ENCODE measurements at regions not wholly inside any gene's neighbourhood (a gene's known extent, or its start where the extent isn't known, plus 50 kb on each side); places are given as distances from the start of the nearest gene placed in this dataset.

- DNase-seq (ENCODE audit: low spot score) (no peak), ATAC-seq (no peak)
- CTCF ChIA-PET: interaction anchor here (1.7 to 3.0 kb wide), 2 partner anchors 81 to 267 kb away, joined by 4 to 16 read pairs; no protein-coding TSS in a partner anchor
- no peak overlapping the region for H3K4me3 Mint-ChIP-seq
- TF ChIP-seq MLX (CRISPR knock-in tag; IDR thresholded peaks at IDR 0.05) (no peak), GTF2I (CRISPR knock-in tag; conservative IDR thresholded peaks at IDR 0.05) (no peak), SMAD3 (CRISPR knock-in tag; IDR thresholded peaks at IDR 0.05; ENCODE audit: borderline replicate concordance) (no peak), ETV6 (CRISPR knock-in tag; IDR thresholded peaks at IDR 0.05) (no peak), ZBTB43 (CRISPR knock-in tag; IDR thresholded peaks at IDR 0.05) (no peak), NFYB (CRISPR knock-in tag; conservative IDR thresholded peaks at IDR 0.05; ENCODE audit: low read depth) (no peak), TEAD4 (CRISPR knock-in tag; IDR thresholded peaks at IDR 0.05) (no peak), FOXP4 (CRISPR knock-in tag; IDR thresholded peaks at IDR 0.05) (no peak), ESRRA (CRISPR knock-in tag; IDR thresholded peaks at IDR 0.05; ENCODE audit: borderline replicate concordance) (no peak), PRRX2 (CRISPR knock-in tag; IDR thresholded peaks at IDR 0.05) (no peak), FOXP1 (CRISPR knock-in tag; IDR thresholded peaks at IDR 0.05; ENCODE audit: borderline replicate concordance) (no peak), CREB1 (CRISPR knock-in tag; IDR thresholded peaks at IDR 0.05) (no peak), KAT7 (CRISPR knock-in tag; IDR thresholded peaks at IDR 0.05; ENCODE audit: borderline replicate concordance) (no peak), ZNF317 (CRISPR knock-in tag; IDR thresholded peaks at IDR 0.05; ENCODE audit: borderline replicate concordance, low read depth) (no peak)
- TF ChIP-seq, protein P1, sequence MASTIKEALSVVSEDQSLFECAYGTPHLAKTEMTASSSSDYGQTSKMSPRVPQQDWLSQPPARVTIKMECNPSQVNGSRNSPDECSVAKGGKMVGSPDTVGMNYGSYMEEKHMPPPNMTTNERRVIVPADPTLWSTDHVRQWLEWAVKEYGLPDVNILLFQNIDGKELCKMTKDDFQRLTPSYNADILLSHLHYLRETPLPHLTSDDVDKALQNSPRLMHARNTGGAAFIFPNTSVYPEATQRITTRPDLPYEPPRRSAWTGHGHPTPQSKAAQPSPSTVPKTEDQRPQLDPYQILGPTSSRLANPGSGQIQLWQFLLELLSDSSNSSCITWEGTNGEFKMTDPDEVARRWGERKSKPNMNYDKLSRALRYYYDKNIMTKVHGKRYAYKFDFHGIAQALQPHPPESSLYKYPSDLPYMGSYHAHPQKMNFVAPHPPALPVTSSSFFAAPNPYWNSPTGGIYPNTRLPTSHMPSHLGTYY (CRISPR knock-in tag; IDR thresholded peaks at IDR 0.05): no peak
- TF ChIP-seq, protein P2, sequence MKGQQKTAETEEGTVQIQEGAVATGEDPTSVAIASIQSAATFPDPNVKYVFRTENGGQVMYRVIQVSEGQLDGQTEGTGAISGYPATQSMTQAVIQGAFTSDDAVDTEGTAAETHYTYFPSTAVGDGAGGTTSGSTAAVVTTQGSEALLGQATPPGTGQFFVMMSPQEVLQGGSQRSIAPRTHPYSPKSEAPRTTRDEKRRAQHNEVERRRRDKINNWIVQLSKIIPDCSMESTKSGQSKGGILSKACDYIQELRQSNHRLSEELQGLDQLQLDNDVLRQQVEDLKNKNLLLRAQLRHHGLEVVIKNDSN (CRISPR knock-in tag; IDR thresholded peaks at IDR 0.05): no peak
- TF ChIP-seq, protein P3, sequence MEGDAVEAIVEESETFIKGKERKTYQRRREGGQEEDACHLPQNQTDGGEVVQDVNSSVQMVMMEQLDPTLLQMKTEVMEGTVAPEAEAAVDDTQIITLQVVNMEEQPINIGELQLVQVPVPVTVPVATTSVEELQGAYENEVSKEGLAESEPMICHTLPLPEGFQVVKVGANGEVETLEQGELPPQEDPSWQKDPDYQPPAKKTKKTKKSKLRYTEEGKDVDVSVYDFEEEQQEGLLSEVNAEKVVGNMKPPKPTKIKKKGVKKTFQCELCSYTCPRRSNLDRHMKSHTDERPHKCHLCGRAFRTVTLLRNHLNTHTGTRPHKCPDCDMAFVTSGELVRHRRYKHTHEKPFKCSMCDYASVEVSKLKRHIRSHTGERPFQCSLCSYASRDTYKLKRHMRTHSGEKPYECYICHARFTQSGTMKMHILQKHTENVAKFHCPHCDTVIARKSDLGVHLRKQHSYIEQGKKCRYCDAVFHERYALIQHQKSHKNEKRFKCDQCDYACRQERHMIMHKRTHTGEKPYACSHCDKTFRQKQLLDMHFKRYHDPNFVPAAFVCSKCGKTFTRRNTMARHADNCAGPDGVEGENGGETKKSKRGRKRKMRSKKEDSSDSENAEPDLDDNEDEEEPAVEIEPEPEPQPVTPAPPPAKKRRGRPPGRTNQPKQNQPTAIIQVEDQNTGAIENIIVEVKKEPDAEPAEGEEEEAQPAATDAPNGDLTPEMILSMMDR (IDR thresholded peaks at IDR 0.05): no peak
- H3K4me1 Mint-ChIP-seq: peaks cover 6% of the 10 kb centered on the region
- POLR2A ChIA-PET: no interaction called here
- H3K9me3 Mint-ChIP-seq: no peaks in the 10 kb centered on the region
- no peaks in the 10 kb centered on the region for H3K36me3 Mint-ChIP-seq
- no peaks in the 10 kb centered on the region for H3K27me3 Mint-ChIP-seq (ENCODE audit: low read depth)
- H3K27ac Mint-ChIP-seq: no peak overlapping the region
Measured at GRCh38 chr6:133835901-133836300, 53.0 kb upstream of the TCF21 start.

- ATAC-seq (peak; percentile 96), DNase-seq (ENCODE audit: low spot score) (peak; percentile 90)
- no peaks in the 10 kb centered on the region for H3K27me3 Mint-ChIP-seq (ENCODE audit: low read depth)
- H3K4me1 Mint-ChIP-seq: peaks cover 26% of the 10 kb centered on the region
- ChIA-PET POLR2A (interaction anchor here (0.5 to 1.1 kb wide), 4 partner anchors 19 to 83 kb away, joined by 3 to 4 read pairs (median 3); partner anchors contain the start of gene TCF21), CTCF (interaction anchor here (0.5 to 3.2 kb wide), 55 partner anchors 9 to 925 kb away, joined by 3 to 98 read pairs (median 4); partner anchors contain the start of genes TBPL1 and TCF21)
- peak overlapping the region; percentile 91 for H3K27ac Mint-ChIP-seq
- no peaks in the 10 kb centered on the region for H3K36me3 Mint-ChIP-seq
- peak overlapping the region; percentile 66 for H3K4me3 Mint-ChIP-seq
- H3K9me3 Mint-ChIP-seq: no peaks in the 10 kb centered on the region
- no peak for TF ChIP-seq PRDM15 (CRISPR knock-in tag; IDR thresholded peaks at IDR 0.05)
- peak; percentile 72 for TF ChIP-seq TEAD1 (CRISPR knock-in tag; IDR thresholded peaks at IDR 0.05)
- no peak for TF ChIP-seq ZNF232 (CRISPR knock-in tag; IDR thresholded peaks at IDR 0.05)
- no peak for TF ChIP-seq NR2C2 (CRISPR knock-in tag; IDR thresholded peaks at IDR 0.05)
- no peak for TF ChIP-seq JUN (CRISPR knock-in tag; IDR thresholded peaks at IDR 0.05)
- TF ChIP-seq MYBL2 (CRISPR knock-in tag; IDR thresholded peaks at IDR 0.05): 0 out of 2 replicates have a peak, but pooled peaks have one; percentile 35
- no peak for TF ChIP-seq ZNF396 (CRISPR knock-in tag; IDR thresholded peaks at IDR 0.05; ENCODE audit: borderline replicate concordance)
- TF ChIP-seq ZBTB21 (CRISPR knock-in tag; IDR thresholded peaks at IDR 0.05; ENCODE audit: borderline replicate concordance): no peak
- peak; percentile 64; the same call in 1 of the 2 replicates for TF ChIP-seq ETV6 (CRISPR knock-in tag; IDR thresholded peaks at IDR 0.05)
Measured at GRCh38 chr6:133837801-133838349, 51.0 kb upstream of the TCF21 start.
